GM21360 (cell line): ENCODE measurements at regions not wholly inside any gene's neighbourhood (a gene's known extent, or its start where the extent isn't known, plus 50 kb on each side); places are given as distances from the start of the nearest gene placed in this dataset.
"Not testable (repeated sequence)": the region's sequence is repeated elsewhere in the genome, so short reads cannot be mapped to it uniquely, and the experiment has no call there.

Source experiments
- ATAC-seq: cut with Tn5 transposase; IDR thresholded peaks from one replicate; pipeline ENCODE4 v1.9.1; 2021; ENCODE audit warnings: mild to moderate bottlenecking, moderate library complexity; ENCODE audit not compliant: unreplicated experiment

DNA sequence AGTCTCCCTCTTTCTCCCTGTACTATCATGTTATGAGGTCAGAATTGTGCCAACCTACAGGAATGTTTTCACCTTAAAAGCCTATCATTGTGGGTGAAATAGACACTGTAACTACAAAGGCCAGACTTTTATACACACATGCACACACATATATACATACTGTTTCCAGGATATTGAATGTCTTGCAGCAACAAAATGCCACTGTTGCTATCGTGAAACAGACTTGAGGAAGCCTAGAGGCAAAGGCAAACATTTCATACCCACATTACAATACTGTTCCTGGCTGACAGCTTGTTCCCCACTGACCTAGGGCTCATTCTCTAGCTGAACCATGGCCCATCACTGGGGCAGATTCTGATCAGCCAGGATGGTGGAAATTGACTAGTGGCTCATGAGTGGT is 125.1 kb upstream of the DUSP10 start:
- ATAC-seq: no peak

- no peak for ATAC-seq
Measured at GRCh38 chr1:221865808-221866207, 123.9 kb upstream of the DUSP10 start.

DNA sequence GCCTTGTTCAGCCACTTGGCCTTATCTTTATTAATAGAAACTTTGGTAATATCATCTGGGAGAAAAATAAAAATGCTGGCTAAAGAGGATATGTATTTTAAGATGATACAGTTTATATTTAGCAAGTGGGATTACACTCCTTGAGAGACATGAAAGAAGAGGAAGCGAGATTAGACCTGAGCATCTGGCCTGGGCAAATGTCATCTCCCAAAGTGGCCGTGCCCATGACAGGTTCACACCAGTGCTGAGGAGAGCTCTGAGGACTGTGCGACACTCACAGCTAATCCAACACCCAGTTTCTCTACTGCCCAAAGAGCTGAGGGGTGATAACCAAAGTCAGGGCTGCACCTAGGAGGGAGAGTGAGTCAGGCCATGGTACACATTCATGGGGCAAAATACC is 121.7 kb upstream of the DUSP10 start:
- ATAC-seq: no peak

GRCh38 chr1:221862971-221863370 is 121.1 kb upstream of the DUSP10 start:
- ATAC-seq: no peak

DNA sequence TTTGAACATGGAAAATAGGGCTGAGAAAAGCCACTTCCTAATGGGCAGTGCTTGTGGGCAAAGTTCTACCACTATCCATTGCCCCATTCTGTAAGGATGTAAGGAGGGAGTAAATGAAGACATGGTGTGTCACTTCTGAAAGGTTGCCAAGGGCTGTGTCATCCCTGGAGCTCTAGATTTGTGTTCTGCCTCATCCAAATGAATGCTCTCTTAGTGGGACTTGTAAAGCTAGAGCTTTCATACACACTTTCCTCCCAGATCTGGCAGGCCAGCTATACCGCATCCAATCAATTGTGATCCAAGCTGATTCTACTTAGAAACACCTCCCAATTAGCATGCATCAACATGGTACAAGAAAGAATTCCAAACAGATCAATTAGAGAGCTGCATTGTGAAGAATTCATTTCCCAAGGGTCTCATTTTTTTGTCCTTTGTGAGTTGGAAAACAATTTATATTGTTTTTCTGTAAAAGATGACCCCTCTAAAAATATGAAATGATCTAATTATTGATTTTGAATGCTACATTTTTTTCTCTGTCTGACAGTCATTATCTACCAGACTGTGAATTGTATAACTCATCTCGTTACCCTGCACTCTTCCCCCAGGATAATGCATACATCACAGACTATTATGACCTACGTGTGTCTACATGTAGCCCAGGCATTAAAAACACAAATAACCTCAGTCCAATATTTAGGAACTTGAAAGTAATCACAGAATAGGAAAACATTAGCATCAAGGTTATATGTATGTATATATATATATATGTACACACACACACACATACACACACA is 117.1 kb upstream of the DUSP10 start:
- no peak for ATAC-seq

DNA sequence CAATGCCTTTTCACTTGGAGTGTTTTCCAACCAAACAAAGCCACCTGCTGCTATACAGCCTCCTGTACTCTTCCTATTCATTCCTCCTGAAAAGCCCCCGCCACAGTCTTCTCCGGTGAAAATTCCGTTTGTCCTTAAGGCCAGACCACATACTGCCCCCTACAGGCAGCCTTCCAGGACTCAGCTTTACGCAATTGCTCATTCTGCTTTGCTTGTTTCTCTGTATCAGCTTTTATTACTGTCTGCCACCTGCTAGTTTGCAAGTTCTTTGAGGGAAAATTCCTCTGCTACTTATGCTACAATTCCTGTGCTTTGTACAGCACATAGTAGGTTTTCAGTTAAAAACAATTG is 115.2 kb upstream of the DUSP10 start:
- ATAC-seq: not testable (repeated sequence)

- ATAC-seq: no peak
Measured at GRCh38 chr1:221856228-221857093, 114.6 kb upstream of the DUSP10 start.

DNA sequence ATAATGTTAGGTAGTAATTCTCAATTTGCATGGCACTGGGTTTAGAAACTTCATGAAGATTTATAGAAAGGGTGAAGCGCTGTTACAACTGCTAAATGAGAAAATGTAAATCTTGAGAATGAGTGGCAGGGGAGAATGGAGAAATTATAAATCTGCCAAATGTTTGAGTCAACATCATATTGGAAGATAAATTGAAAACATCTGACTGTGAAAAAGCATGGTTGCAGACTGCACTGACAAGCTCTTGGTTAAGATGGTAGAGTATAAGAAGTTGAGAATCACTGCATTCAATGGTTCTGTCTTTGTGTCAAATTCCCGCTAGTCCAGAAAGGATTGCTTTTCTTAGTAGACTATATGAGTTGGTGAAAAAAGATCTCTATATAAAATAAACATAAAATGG is 113.3 kb upstream of the DUSP10 start:
- ATAC-seq: no peak

DNA sequence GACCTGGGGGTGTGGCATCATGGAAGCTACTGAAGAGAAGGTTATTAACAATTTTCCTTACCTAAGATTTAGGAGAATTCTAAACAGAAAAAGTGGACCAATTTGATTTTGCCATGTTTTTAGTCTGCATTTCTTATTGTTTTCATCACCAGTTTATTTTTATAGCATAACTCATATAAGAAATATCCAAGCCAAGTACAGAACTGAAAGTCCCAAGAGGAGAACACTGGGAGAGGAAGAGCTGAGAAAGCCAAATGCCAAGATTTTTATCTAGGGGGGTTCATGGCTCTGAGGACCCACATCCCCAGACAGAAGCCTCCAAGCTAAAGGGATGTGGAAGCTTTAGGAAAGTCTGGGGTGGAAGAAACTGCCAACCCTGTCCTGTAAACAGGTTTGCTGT is 109.4 kb upstream of the DUSP10 start:
- ATAC-seq: no peak

GRCh38 chr1:221850470-221851187 is 108.7 kb upstream of the DUSP10 start:
- no peak for ATAC-seq

DNA sequence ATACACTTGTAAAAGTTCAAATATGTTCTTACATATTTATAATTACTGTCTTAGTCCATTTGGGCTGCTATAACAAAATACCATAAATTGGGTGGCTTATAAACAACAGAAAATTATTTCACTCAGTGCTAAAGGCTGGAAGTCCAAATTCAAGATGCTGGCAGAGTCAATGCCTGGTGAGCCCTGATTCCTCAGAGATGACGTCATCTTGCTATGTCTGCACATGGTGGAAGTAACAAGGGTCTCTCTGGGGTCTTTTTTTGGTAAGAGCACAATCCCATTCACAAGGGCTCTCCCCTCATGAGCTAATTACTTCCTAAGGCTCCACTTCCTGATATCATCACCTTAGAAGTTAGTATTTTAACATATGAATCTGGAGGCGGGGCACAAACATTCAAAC is 108.0 kb upstream of the DUSP10 start:
- no peak for ATAC-seq

DNA sequence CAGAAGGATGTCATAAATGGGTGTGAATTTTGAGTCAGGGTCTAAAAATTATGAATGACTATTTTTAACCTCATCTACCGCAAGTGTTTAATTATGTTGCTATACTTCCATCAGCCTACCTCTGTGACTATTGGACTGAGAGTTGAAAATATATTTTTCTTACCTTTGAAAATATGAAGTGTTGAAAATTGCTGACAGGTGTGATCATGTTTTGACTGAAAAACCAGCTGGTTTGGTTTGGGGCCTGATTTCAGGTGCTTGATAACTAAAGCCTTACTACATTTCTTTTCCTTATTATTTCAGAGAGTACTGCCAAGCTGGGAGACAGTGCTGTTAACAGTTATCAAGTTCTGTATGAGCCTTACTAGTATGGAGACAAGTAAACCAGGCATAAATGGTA is 107.2 kb upstream of the DUSP10 start:
- ATAC-seq: no peak

DNA sequence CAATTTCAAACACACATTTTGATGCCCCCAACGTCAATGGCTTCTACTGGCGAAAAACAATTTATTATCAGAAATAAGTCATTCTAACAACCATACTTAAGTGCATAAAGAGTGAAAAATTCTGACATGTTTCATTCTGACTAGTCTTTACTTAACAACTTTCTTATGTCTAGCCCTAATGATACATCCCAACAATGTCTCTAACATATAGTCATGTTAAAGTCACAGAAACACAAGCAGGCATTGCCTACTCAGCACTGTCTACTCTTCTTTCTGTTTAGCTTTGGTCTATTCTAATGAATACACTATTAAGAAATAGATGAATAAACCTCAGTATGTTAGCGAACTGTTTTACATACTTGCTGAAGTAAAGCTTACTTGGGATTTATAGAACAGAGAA is 105.8 kb upstream of the DUSP10 start:
- ATAC-seq: no peak

GRCh38 chr1:221845650-221846371 is 103.9 kb upstream of the DUSP10 start:
- no peak for ATAC-seq

- no peak for ATAC-seq
Measured at GRCh38 chr1:221841983-221842335, 100.1 kb upstream of the DUSP10 start.

GRCh38 chr1:221841251-221841982 is 99.5 kb upstream of the DUSP10 start:
- ATAC-seq: no peak

GRCh38 chr1:221840511-221841243 is 98.8 kb upstream of the DUSP10 start:
- ATAC-seq: peak; percentile 34

- peak; percentile 79 for ATAC-seq
Measured at GRCh38 chr1:221839782-221840395, 98.0 kb upstream of the DUSP10 start.

- ATAC-seq: peak; percentile 10
Measured at GRCh38 chr1:221839321-221839720, 97.4 kb upstream of the DUSP10 start.
